ENCODE measurements at regions not wholly inside any gene's neighbourhood (a gene's known extent, or its start where the extent isn't known, plus 50 kb on each side); places are given as distances from the start of the nearest gene placed in this dataset.

GRCh38 chr2:155125585-155126230 is 427.2 kb downstream of the KCNJ3 start:
- no peak for DNase-seq (ENCODE audit: low read depth in 1 of 2, low spot score in 2 of 2)

More at GRCh38 chr2:155125585-155126230, 427.2 kb downstream of the KCNJ3 start:
- Histone ChIP-seq H4K91ac (replicated peaks; ENCODE audit: insufficient read length, low read length) (no peak overlapping the region), H2BK12ac (ENCODE audit: low read depth, low read length) (no peak overlapping the region), H4K20me1 (replicated peaks in 1 of 2; ENCODE audit: control insufficient read depth in 1 of 2, insufficient read depth in 2 of 2, low read length in 2 of 2) (no peaks in the 10 kb centered on the region), H3K79me2 (ENCODE audit: control insufficient read depth in 1 of 2, insufficient read depth in 2 of 2, low read length in 2 of 2) (no peaks in the 10 kb centered on the region), H3K4me2 (ENCODE audit: insufficient read depth in 1 of 2, low read depth in 2 of 2, low read length in 2 of 2) (no peak overlapping the region), H3K18ac (ENCODE audit: extremely low read depth, low read length) (no peak overlapping the region), H2BK20ac (ENCODE audit: low read length) (no peak overlapping the region), H2BK120ac (replicated peaks; ENCODE audit: low read depth, low read length) (no peak overlapping the region), H3K9me3 (ENCODE audit: insufficient read depth in 2 of 2, low read depth in 1 of 2, low read length in 1 of 2) (no peaks in the 10 kb centered on the region), H3K23ac (ENCODE audit: insufficient read length) (no peak overlapping the region), H4K8ac (ENCODE audit: extremely low read depth, insufficient read depth, low read length) (no peak overlapping the region), H3K14ac (ENCODE audit: insufficient read length) (no peak overlapping the region), H3K9ac (replicated peaks in 1 of 4; ENCODE audit: extremely low read depth in 1 of 4, low read depth in 3 of 4, low read length in 3 of 4) (no peak overlapping the region), H3K4me1 (replicated peaks in 1 of 4; ENCODE audit: control insufficient read depth in 3 of 4, insufficient read depth in 4 of 4, low read length in 3 of 4) (no peaks in the 10 kb centered on the region), H2BK5ac (ENCODE audit: low read depth, low read length) (no peak overlapping the region), H2AK5ac (ENCODE audit: low read depth, low read length) (no peak overlapping the region), H2BK15ac (ENCODE audit: low read length) (no peak overlapping the region), H3K36me3 (ENCODE audit: control insufficient read depth in 2 of 4, insufficient read depth in 4 of 4, low read length in 3 of 4) (no peaks in the 10 kb centered on the region), H3K56ac (replicated peaks; ENCODE audit: insufficient read length, low read depth, low read length) (no peak overlapping the region), H3K4me3 (ENCODE audit: extremely low read depth in 1 of 4, insufficient read depth in 2 of 4, low read depth in 3 of 4, low read length in 4 of 4) (no peak overlapping the region), H3K79me1 (ENCODE audit: low read depth, low read length) (no peaks in the 10 kb centered on the region), H2AFZ (ENCODE audit: low read length) (no peak overlapping the region), H3K4ac (replicated peaks; ENCODE audit: insufficient read length, low read depth, low read length) (no peak overlapping the region), H3K27me3 (replicated peaks in 1 of 4; ENCODE audit: control insufficient read depth in 3 of 4, extremely low read depth in 1 of 4, insufficient read depth in 3 of 4, low read length in 3 of 4) (no peaks in the 10 kb centered on the region), H4K5ac (ENCODE audit: insufficient read length, low read depth, low read length) (no peak overlapping the region), H3K27ac (ENCODE audit: low read depth, low read length) (no peak overlapping the region), H3K23me2 (ENCODE audit: low read depth, low read length) (no peaks in the 10 kb centered on the region)
- no peak for TF ChIP-seq NRF1 (IDR thresholded peaks at IDR 0.05; ENCODE audit: low read depth, low read length)
- ChIA-PET CTCF (ENCODE audit: partially characterized antibody) (no interaction called here), POLR2A (ENCODE audit: partially characterized antibody) (no interaction called here)
- FAIRE-seq, result no peak
- WGBS, 2 experiments (ENCODE audit: extremely low coverage in 1 of 2, insufficient coverage in 1 of 2, insufficient read length in 1 of 2, insufficient replicate concordance in 2 of 2, low coverage in 1 of 2, low lambda C conversion rate in 2 of 2, missing lambda C conversion rate in 1 of 2), result 91% methylated on average over 5 of the region's 5 CpGs; no CpG with 5 or more reads in 1 of the 2 experiments

Data from H1 (cell line).